NB4 (cell line): ENCODE measurements at regions not wholly inside any gene's neighbourhood (a gene's known extent, or its start where the extent isn't known, plus 50 kb on each side); places are given as distances from the start of the nearest gene placed in this dataset.

Source experiments
- DNase-seq: peaks from one replicate; pipeline ENCODE4 v3.0.0; 2010; ENCODE audit warnings: low read depth
- H3K4me3 ChIP-seq: one replicate; pipeline ENCODE4 v1.5.1; 2011; ENCODE audit warnings: mild to moderate bottlenecking, low read depth, low read length, moderate library complexity
- MAX ChIP-seq: IDR thresholded peaks from 2 replicates; pipeline ENCODE4 v1.6.1; 2011; ENCODE audit warnings: low read depth, low read length
- MYC ChIP-seq: IDR thresholded peaks from 2 replicates; pipeline ENCODE4 v1.6.1; 2011; ENCODE audit warnings: low read depth, low read length
- POLR2A ChIP-seq: IDR thresholded peaks from 2 replicates; pipeline ENCODE4 v1.6.1; 2011; ENCODE audit warnings: mild to moderate bottlenecking; ENCODE audit not compliant: insufficient read length; ENCODE audit errors: extremely low read depth
- TF ChIP-seq, protein P1 (sequence below): IDR thresholded peaks from one replicate; pipeline ENCODE4 v1.5.1; 2012; ENCODE audit warnings: low read depth, low read length

GRCh38 chr3:111260878-111261277, 189.3 kb downstream of the NECTIN3 start:
- no peak overlapping the region for H3K4me3 ChIP-seq
- no peak for DNase-seq
- no peak for TF ChIP-seq MAX
- TF ChIP-seq POLR2A = no peak
- TF ChIP-seq, protein P1, sequence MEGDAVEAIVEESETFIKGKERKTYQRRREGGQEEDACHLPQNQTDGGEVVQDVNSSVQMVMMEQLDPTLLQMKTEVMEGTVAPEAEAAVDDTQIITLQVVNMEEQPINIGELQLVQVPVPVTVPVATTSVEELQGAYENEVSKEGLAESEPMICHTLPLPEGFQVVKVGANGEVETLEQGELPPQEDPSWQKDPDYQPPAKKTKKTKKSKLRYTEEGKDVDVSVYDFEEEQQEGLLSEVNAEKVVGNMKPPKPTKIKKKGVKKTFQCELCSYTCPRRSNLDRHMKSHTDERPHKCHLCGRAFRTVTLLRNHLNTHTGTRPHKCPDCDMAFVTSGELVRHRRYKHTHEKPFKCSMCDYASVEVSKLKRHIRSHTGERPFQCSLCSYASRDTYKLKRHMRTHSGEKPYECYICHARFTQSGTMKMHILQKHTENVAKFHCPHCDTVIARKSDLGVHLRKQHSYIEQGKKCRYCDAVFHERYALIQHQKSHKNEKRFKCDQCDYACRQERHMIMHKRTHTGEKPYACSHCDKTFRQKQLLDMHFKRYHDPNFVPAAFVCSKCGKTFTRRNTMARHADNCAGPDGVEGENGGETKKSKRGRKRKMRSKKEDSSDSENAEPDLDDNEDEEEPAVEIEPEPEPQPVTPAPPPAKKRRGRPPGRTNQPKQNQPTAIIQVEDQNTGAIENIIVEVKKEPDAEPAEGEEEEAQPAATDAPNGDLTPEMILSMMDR = no peak
- no peak for TF ChIP-seq MYC

DNA sequence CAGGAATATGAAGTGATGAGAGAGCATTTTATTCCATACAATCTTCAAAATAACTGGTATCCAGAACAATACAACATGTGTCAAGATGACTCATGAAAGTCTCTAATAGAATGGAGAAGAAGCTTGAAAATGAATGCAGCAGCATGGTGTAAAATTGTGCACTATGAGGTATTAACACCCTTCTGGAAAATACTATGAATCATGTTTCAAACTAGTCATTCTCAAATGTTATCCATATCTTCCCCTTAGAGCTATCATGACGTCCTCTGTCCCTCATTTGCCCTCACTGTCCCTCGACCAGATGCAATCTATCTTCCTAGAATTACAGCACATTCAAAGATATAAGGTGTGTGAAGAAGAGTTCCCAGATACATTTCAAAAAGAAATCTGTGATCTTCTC, 198.2 kb downstream of the NECTIN3 start:
- no peak for DNase-seq
- H3K4me3 ChIP-seq = no peak overlapping the region
- TF ChIP-seq MYC (no peak), MAX (no peak), POLR2A (no peak)
- TF ChIP-seq, protein P1 = no peak

DNA sequence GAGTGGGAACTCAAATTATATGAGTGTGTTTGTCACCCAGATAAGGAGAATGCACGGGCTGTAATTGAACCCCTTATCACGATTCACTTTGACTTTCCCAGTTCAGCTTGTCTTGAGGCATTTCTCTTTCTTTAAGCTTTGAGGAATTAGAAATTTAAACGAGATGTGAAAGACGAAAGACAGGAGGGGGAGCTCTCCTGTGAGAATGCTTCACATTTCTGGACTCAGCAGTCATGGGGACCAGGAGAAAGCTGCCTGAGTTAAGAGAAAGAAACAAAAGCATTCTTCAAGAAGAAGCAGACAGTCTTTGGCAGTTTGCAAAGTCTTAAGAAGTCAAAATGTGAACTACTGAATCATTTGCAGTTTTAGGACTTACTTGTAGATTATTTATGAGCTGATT, 205.6 kb downstream of the NECTIN3 start:
- TF ChIP-seq MAX (no peak), POLR2A (no peak), MYC (no peak)
- TF ChIP-seq, protein P1 = no peak
- no peak overlapping the region for H3K4me3 ChIP-seq
- peak; percentile 1 for DNase-seq

GRCh38 chr3:111278959-111279358, 207.3 kb downstream of the NECTIN3 start:
- no peak overlapping the region for H3K4me3 ChIP-seq
- no peak for DNase-seq
- TF ChIP-seq POLR2A (no peak), MYC (no peak), MAX (no peak)
- TF ChIP-seq, protein P1 = no peak

- TF ChIP-seq, protein P1 = no peak
- TF ChIP-seq POLR2A (no peak), MYC (no peak), MAX (no peak)
Observed at GRCh38 chr3:111282024-111282423, 210.4 kb downstream of the NECTIN3 start.

GRCh38 chr3:111283165-111283564, 211.5 kb downstream of the NECTIN3 start:
- TF ChIP-seq POLR2A (no peak), MAX (no peak), MYC (no peak)
- TF ChIP-seq, protein P1 = no peak
- no peak for DNase-seq
- no peak overlapping the region for H3K4me3 ChIP-seq

More at GRCh38 chr3:111282024-111282423, 210.4 kb downstream of the NECTIN3 start:
- no peak overlapping the region for H3K4me3 ChIP-seq
- DNase-seq = no peak
